C1 segment of cervical spinal cord (tissue), 14 donors: ENCODE measurements at regions not wholly inside any gene's neighbourhood (a gene's known extent, or its start where the extent isn't known, plus 50 kb on each side); places are given as distances from the start of the nearest gene placed in this dataset.
"Not testable (repeated sequence)": the region's sequence is repeated elsewhere in the genome, so short reads cannot be mapped to it uniquely, and the experiment has no call there.

Experiments used
- DNase-seq, 14 donors: peaks; one replicate each; lab custom pipeline; 2025; lab: John Stamatoyannopoulos, UW

DNA sequence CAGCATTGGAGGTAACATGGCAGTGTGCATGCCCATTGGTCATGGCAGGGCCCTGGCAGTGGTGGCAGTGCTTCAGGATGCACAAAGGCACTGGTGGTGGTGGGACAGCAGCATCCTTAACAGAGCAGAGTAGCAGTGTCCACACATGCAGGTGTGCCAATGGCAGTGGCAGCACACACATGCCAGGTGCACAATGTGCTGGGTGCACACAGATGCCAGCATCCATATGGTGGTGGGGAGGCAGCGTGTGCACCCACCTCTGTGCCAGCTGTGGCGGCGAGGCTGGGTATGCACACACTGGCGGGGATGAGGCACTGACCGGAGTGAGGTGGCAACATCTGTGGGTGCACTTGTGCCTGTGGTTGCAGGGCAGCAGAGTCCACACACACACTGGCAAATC lies 150.6 kb downstream of the SI start:
- DNase-seq = no peak

DNA sequence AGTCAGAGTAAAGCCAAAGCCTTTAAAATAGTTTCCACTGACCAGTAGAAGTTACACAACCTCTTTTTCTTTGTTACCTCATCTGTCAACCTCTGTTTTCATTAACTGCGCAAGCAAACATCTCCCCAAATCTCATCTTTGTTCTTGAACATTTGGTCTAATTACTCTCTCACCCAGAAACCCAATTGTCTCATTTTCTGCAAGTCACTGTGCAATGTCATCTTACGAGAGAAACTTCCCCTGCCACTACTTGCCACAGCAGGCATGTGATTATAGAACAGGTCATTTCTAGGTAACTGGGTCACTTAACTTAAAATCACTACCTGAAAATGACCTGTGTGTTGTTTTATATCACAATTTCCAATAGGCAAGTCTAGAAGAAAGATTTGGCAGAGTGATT lies 159.4 kb downstream of the SI start:
- DNase-seq = no peak

DNA sequence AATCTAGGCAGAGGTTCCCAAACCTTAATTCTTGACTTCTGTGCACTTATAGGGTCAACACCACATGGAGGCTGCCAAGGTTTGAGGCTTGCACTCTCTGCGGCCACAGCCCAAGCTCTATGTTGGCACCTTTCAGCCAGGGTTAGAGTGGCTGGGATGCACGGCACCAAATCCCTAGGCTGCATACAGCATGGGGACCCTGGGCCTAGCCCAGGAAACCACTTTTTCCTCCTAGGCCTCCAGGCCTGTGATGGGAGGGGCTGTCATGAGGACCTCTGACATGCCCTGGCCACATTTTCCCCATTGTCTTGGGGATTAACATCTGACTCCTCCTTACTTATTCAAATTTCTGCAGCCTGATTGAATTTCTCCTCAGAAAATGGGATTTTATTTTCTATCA lies 165.4 kb downstream of the SI start:
- no peak for DNase-seq

DNA sequence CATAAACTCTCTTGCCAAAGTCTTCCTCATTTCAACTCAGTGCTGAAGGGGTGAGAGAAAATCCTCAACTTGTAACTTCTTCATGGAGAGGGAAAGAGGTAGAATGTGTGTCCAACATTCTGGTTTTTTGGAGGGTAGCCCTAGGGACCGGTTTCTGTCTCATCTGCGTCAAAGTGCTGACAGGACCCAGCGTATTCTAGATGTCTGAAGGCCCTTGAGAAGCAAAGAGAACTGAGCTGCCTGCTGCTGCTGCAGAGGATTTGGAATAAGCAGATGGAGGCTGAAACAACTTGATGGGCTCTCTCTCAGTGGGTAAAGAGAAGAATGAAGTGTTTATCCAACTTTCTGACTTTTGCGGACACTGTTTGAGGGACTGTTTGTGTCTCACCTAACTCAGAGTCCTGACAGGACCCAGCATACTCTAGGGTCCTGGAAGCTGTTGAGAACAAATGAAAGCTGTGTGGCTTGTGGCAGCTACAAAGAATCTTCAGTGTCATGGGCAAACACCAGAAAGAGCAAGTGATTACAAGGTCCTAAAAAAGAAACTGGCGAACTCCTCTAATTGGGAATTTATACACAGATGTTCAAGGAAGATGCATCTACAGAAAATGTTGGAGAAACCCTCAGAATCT lies 174.4 kb downstream of the SI start:
- DNase-seq = peak in 1 of 14 donors; percentile 2

DNA sequence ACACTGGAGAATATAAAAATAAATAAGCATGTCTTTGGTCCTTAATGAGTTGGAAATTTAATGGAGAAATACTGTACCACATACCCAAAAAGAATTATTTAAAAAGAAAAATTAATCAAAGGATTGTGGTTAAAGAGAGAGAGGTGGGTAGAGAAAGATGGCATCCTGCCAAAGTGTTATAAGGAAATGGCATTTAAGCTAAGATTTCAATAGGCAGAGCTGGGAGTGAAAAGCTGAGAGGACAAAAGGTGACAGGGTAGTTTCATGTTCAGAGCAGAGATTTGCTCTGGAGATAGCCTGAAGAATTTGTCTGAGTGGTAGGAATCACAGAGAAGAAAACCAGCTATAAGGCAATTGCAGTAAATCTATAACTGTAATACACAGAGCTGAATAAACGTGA lies 181.0 kb downstream of the SI start:
- DNase-seq = no peak

DNA sequence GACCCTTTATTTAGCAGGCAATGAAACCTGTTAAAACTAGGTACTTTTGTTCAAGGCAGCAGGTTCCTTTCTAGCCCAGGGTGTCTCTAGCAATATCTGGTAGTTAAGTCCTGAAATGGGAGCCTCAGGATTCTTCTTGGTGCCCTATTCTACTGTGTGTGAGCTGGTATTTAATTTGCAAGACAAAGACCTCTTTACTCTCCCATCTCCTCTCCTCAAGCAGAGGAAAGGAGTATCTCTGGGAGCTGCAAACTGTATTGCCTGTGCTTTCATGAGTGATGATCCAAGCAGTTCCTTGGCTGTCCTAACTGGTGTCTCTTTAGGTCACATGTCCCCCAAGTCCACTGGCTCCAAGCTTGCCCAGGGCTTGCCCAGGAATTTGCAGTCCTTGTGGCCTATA lies 188.2 kb downstream of the SI start:
- no peak for DNase-seq

DNA sequence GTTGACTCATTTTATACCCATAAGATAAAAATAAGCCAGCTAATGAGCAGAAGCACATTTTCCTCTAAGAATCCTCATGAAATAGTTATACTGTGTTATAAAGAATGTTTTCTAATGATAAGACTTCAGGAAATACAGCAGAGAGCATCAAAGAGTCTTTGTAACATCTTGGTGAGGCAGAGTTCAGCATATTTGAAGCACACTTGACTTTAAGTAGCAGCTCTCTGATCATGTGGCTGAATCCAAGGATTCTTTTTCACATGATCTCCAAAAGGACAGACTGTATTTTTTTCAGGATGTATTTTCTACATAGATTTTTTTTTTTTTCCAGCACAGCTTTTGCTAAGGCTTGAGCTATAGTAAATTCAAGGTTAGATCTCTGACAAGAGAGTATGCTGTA lies 195.1 kb downstream of the SI start:
- DNase-seq = no peak

DNA sequence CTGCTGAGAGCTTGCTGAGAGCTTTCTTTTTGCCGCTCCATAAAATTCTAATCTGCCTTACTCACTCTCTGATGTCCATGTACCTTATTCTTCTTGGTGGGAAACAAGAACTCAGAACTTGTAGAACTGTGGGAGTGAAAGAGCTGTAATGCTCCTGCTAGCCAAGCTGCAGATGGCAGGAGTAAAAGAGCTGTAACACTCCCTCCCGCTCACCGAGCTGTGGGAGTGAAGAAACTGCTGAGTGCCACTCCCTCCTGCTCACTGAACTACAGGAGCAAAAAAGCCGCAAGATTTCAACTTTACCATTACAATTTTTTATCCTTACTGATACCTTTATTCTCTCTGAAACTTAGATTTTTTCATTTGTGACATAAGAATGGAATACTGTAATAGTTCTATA lies 199.1 kb downstream of the SI start:
- no peak for DNase-seq

DNA sequence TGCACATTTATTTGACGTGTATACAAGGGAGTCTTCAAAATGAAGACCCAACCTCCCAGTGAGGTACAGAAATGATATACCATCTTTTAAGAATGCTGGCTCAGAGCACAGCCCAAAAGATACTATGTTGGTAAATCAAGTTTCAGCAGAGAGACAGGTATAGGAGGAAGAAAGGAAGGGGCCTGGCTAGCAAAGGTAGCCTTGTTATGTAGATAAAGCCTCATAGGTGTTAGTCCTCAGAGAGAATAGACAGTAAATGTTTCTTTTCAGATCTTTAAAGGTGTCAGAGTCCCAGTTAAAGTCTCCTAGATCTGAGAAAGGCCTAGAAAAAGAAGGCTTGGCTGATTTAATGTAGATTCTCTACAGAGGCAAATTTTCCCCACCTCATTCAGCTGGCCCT lies 213.8 kb downstream of the SI start:
- DNase-seq = no peak

DNA sequence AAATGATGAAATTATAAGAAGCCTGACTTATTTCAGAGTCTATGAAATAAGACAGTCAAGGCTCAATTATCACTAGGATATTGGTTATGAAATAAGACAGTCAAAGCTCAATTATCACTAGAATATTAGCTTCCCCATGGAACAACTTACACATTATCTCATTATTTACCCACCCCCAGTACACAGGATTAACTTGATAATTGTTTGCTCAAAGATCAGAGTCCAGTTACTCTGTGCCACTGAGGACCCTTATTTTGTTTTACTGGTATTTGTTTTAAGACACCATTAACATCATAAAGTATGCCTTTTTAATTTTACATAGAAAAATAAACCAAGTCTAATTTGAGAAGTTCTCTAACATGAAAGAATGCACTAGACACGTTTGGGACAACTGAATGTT lies 225.4 kb downstream of the SI start:
- no peak for DNase-seq

DNA sequence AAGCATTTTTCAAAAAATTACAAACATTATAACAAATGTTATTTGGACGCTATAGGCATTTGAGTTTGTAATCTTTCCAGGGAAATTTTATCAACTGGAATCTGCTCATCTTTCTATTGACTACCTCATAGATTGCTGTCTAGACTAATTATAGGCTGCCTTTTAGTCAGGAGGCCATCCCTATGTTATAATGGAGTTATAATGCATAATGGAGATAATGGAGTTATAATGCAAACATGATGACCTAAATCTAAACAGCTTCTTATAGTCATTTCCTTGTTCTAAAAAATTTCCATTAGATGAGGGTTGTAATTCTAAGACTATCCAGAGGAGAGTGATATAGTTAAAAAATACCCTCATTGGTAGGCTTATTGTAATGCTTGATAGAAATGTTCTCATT lies 226.4 kb downstream of the SI start:
- no peak for DNase-seq

DNA sequence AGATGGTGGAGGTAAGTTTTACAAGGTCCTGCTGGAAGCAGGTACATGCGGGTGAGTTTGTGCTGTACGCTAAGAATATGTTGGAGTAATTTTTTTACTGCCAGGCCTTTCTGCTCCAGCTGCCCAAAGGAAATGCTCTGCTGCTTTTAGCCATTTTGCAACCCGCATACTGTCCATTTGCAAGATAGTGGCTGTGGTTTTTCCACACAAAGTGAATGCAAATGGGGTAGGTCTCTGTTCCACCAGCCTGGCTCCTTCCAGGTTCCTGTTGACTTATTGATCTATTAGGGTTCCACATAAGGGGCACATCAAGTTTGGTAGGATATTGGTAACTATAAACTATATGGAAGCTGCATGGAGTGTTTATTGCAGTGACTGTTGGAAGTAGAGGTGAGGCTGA lies 227.1 kb downstream of the SI start:
- DNase-seq = no peak

DNA sequence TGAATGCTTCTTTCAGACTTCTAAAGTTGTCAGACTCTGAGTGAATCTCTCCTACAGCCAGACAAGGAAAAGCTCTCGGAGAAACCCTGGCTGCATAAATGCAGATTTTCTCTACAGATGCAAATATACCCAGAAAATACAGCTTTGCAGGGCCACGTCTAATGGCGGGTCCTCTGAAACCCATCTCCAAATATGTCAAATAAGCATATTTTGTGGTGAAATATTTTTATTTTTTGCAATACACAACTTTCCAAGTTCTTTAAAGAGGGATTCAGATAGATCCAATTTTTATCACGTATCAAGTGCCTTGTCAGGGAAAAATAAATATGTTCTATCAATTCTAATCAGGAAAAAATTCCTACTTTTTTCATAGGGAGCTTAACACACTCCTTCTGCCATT lies 229.4 kb downstream of the SI start:
- no peak for DNase-seq

DNA sequence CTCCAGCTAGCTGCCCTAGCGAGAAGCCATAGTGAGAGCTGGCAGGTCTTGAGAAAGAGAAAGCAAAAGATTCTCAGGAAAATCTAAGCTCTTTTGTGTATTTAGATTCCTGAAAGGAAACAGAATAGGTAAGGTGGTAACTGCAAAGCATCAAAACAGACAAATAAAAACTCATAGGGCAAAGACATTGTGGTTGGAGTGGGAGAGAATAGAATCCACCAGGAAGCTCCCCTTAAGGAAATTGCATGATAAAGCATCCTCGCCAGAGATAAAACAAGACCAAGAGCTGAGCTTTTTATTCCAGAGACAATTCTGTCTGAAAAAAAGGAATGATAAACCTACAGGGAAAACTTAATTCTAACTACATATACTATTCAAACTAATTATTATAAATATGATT lies 232.6 kb downstream of the SI start:
- DNase-seq = no peak

DNA sequence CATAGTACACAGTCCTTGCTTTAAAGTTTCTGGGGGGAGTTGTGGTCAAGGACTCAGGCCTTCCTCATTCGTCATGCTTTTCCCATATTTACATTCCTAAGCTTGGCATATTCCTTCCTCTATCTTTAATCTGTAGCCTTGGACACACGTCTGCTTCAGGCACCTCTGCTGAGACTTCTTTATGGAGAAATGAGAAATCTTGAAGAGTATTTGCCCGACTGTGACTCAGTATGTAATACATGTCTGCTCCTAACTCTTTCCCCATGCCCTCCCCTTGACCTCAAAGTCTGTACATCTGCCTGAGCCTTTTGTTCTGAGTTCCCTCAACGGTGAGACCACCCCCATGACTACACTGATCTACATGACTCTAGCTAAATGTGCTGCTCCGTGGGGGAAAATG lies 246.1 kb downstream of the SI start:
- DNase-seq = no peak

DNA sequence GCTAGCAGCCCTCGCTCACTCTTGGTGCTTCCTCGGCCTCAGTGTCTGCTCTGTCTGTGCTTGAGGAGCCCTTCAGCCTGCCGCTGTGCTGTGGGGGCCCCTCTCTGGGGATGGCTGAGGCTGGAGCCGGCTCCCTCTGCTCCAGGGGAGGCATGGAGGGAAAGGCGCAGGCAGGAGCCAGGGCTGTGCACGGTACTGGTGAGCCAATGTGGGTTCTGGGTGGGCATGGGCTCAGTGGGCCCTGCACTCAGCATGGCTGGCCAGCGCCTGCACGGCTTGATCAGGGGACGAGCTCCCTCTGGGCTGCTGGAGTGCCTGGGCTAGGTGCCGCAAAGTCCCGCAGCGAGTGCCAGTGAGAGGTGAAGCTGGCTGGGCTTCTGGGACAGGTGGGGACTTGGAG lies 260.0 kb downstream of the SI start:
- DNase-seq = peak in 1 of 14 donors; percentile 1

DNA sequence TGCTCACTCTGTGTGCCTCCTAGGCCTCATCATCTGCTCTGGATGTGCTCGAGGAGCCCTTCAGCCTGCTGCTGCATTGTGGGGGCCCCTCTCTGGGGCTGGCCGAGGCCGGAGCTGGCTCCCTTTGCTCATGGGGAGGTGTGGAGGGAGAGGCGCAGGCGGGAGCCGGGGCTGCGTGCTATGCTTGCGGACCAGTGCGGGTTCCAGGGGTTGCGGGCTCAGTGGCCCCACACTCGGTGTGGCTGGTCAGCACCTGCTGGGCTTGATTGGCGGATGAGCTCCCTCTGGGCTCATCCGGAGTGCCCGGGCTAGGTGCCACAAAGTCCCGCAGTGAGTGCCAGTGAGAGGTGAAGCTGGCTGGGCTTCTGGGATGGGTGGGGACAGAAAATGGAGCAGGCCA lies 264.2 kb downstream of the SI start:
- no peak for DNase-seq

DNA sequence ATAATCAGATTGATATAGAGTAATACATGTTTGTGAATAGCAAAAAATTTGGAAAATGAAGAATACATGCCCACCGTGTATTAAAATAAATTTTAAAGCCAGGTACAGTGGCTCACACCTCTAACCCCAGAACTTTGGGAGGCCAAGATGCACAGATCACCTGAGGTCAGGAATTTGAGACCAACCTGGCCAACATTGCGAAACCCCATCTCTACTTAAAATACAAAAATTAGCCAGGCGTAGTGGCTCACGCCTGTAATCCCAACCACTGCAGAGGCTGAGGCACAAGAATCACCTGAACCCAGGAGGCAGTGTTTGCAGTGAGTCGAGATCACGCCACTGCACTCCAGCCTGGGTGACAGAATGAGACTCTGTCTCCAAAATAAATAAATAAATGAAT lies 266.3 kb downstream of the SI start:
- DNase-seq = no peak

DNA sequence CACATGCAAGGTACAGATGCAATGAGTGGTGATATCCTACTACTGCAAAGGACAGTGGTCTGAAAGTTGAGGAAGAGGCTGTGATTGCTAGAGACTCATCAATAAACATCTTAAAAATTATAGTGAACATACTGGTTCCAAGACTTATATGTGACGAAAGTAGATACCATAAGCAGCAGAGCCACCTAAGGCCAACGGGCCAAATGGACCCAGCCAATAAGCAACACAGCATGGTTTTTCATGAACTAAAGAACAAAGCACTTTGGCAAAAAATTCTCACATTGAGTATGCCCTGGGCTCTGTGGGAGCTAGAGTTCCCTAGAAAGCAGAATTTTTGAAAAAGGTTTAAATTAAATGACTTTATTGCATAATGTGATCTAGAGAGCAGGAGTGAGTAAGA lies 272.1 kb downstream of the SI start:
- DNase-seq = peak in 1 of 14 donors; percentile 1

DNA sequence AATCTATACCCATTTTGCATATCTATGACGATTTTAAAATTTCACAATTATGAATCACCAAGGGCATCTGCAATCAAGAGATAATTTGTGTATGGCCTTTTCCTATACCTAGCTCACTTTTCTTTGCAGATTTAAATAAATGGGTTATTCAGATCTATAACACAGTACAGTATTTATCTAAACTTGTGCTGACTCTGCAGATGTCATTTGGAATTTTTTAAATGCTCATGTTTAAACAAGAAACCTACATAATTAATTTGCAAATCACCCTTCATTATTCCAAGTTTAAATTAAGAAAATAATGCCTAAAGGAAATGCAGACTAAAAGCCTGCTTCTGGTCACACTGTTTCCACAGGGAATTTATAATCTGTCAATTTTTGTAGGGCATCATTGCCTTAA lies 284.2 kb downstream of the SI start:
- DNase-seq = no peak

DNA sequence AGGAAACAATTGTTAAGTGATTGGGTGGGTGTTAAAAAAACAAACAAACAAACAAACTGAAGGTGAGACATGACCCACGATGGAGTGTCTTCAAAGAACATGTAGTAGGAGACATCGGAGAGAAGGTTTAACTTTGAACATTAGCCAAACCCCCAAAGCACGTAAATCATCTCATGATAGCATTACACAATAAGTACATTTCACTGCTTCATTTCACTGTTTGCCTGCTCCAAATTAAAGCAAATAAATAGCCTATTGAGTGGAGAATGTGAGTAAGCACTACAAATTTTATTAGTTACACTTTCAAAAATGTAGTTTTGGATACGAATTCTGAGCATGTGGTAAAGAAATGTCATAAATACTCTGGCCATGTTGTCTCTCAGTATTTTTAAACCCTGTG lies 287.0 kb downstream of the SI start:
- DNase-seq = no peak

DNA sequence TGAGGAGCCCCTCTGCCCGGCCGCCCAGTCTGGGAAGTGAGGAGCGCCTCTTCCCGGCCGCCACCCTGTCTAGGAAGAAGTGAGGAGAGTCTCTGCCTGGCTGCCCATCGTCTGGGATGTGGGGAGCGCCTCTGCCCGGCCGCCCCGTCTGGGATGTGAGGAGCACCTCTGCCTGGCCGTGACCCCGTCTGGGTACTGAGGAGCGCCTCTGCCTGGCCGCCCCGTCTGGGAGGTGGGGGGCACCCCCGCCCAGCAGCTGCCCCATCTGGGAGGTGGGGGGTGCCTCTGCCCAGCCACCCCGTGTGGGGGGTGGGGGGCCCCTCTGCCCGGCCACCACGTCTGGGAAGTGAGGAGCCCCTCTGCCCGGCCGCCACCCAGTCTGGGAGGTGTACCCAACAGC lies 293.9 kb downstream of the SI start:
- DNase-seq = not testable (repeated sequence)

DNA sequence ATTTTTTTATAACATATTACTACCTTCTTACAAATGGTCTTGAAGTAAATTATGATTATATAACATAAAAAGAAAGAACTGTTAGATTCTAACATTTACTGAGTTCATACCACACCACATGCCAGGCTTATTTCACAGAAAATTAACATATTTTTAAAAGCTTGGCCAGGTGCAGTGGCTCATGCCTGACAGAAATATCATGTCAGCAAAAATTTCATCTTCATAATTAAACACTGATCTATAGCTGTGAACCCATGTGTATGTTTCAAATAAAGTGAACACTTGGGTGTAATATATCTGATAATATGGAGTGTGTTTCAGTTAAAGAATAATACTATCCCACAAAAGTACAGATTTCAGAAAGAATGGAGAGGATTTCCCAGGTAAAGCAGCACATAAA lies 296.5 kb downstream of the SI start:
- no peak for DNase-seq

DNA sequence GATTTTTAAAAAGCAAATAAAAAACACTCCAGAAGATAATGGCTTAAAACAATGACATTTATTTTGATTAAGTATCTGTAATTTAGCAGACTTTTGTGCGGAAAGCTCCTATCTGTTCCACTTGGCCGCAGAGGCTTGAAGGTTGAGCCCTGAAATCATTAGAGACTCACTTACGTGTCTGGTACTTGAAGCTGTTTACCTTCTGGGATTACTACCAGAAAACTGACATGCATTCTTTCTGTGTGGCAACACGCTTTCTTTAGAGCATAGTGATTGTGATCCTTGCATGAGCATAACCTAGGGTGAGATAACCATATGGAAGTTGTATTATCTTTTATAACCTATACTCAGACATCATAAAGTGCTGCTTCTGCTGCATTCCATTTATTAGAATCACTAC lies 298.5 kb downstream of the SI start:
- no peak for DNase-seq

DNA sequence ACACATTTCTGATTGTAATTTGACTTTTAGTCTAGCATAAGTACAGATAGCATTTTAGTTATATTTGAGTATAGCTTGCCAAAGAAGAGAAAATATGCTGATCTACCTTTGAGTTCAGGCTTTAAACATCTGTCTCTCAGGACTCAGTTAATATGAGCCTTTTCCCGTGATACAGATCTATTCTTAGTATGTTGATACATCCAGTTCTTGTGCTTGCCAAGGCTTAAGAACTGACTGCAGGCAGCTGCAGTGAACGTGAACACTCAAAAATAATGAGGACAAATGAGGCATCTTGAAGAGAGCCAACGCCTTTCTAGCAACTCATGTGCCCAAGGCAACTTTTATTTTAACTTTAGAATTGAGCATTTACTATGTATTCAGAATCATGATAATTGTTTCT lies 325.5 kb downstream of the SI start:
- no peak for DNase-seq
